ENCODE measurements at regions not wholly inside any gene's neighbourhood (a gene's known extent, or its start where the extent isn't known, plus 50 kb on each side); places are given as distances from the start of the nearest gene placed in this dataset.

DNA sequence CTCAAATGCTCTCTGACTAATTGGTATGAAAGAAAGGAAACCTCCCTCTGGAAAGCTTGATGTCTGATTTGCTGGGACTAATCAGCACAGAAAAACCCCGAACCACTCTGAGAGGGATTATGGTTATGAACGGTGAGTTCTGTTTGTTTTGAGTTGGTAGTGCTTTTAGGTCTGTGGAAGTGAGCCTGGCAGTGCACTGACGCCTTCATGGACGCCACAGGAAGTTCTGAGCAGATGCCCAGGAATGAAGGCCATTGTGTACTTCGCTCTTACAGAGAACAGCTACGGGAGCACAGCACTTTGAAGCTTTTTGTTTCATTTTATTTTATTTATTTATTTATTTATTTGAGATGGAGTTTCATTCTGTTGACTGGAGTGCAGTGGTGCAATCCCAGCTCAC is 754.1 kb downstream of the QKI start:
- Histone ChIP-seq H2BK20ac (ENCODE audit: low read depth, low read length, poor library complexity, severe bottlenecking) (no peak overlapping the region), H3K4me1 (ENCODE audit: insufficient read depth, low read length) (peaks cover 2% of the 10 kb centered on the region; the same call in 1 of the 2 replicates), H3K9ac (ENCODE audit: extremely low read depth, insufficient read length, low read length) (no peak overlapping the region), H2AFZ (ENCODE audit: low read length) (no peak overlapping the region), H3K23ac (ENCODE audit: insufficient read length, low read depth, low read length) (no peak overlapping the region), H2BK120ac (ENCODE audit: low read depth, low read length, poor library complexity, severe bottlenecking) (no peak overlapping the region), H4K91ac (ENCODE audit: insufficient read length, low read depth, low read length) (no peak overlapping the region), H3K18ac (ENCODE audit: insufficient read length, low read depth, low read length) (no peak overlapping the region), H3K56ac (ENCODE audit: insufficient read length, low read depth, low read length) (no peak overlapping the region), H3K9me3 (ENCODE audit: control insufficient read depth, low read depth, low read length) (no peaks in the 10 kb centered on the region), H3K14ac (ENCODE audit: insufficient read depth, low read length) (no peak overlapping the region), H4K8ac (replicated peaks; ENCODE audit: insufficient read length, low read depth, low read length) (no peak overlapping the region), H3K27me3 (ENCODE audit: insufficient read depth, low read length) (no peaks in the 10 kb centered on the region), H3K4ac (ENCODE audit: low read depth, low read length) (no peak overlapping the region), H3K27ac (ENCODE audit: insufficient read length, low read depth, low read length) (no peak overlapping the region), H4K20me1 (ENCODE audit: control insufficient read depth, insufficient read depth, insufficient read length) (no peaks in the 10 kb centered on the region), H2AK5ac (ENCODE audit: insufficient read length, low read length) (no peak overlapping the region), H2BK15ac (ENCODE audit: low read depth, low read length) (no peak overlapping the region), H3K79me2 (ENCODE audit: insufficient read depth, low read length) (no peaks in the 10 kb centered on the region), H3K4me2 (ENCODE audit: insufficient read depth, insufficient read length, low read length) (no peak overlapping the region), H3K79me1 (ENCODE audit: insufficient read depth, low read depth, low read length, poor library complexity, severe bottlenecking) (no peaks in the 10 kb centered on the region), H2BK5ac (ENCODE audit: insufficient read length, low read length) (no peak overlapping the region), H2BK12ac (ENCODE audit: insufficient read length, low read depth, low read length) (no peak overlapping the region), H3K23me2 (ENCODE audit: insufficient read length, low read depth, low read length, poor library complexity, severe bottlenecking) (no peaks in the 10 kb centered on the region), H4K5ac (ENCODE audit: insufficient read length, low read depth, low read length) (no peak overlapping the region), H3T11ph (ENCODE audit: low read length) (no peak overlapping the region)
- WGBS (ENCODE audit: extremely low coverage, insufficient read length, low lambda C conversion rate), result no CpG with 5 or more reads among the region's 6 CpGs
- no peak overlapping the region for H3K27ac Mint-ChIP-seq
- no peaks in the 10 kb centered on the region for H3K27me3 Mint-ChIP-seq (ENCODE audit: low read depth)
- peaks cover 21 to 28% of the 10 kb centered on the region in 2 experiments for H3K4me1 Mint-ChIP-seq
- no peak for DNase-seq
- peaks cover 6 to 7% of the 10 kb centered on the region in 2 experiments; a peak in 3 of 5 replicates for H3K9me3 Mint-ChIP-seq
- H3K4me3 Mint-ChIP-seq, result no peak overlapping the region
- H3K36me3 Mint-ChIP-seq (ENCODE audit: insufficient read depth in 1 of 3, low read depth in 3 of 3), result peaks cover 4 to 12% (median 6%) of the 10 kb centered on the region in 3 experiments; a peak in 4 of 7 replicates
- TF ChIP-seq CTCF (conservative IDR thresholded peaks at IDR 0.05), result no peak

All from H9 (cell line).